Naive B cell (primary cell): ENCODE measurements at regions not wholly inside any gene's neighbourhood (a gene's known extent, or its start where the extent isn't known, plus 50 kb on each side); places are given as distances from the start of the nearest gene placed in this dataset.
A peak's percentile ranks its signal among the peaks of the same experiment; 100 is the strongest.

Experiments used
- ATAC-seq, 2 donors: fragments of 150-1000 bp; cut with Tn5 transposase; 2 replicates each; pipeline ENCODE4 v1.10.0; 2021; ENCODE audit warnings: low read depth in 2 of 2, mild to moderate bottlenecking in 2 of 2, moderate library complexity in 2 of 2
- DNase-seq: peaks from one replicate; pipeline ENCODE4 v3.0.0; 2022
- H3K27ac Mint-ChIP-seq, 6 donors: one replicate each; pipeline ENCODE4 v1.8.0; 2020 to 2022; ENCODE audit warnings: mild to moderate bottlenecking in 6 of 6, mixed read lengths in 6 of 6, moderate library complexity in 5 of 6, inconsistent platforms in 2 of 6
- H3K27me3 Mint-ChIP-seq, 3 donors: one replicate each; pipeline ENCODE4 v1.8.0; 2021 to 2022; ENCODE audit warnings: mixed read lengths in 3 of 3, mild to moderate bottlenecking in 1 of 3
- H3K36me3 Mint-ChIP-seq, 2 donors: one replicate each; pipeline ENCODE4 v1.8.0; 2020 to 2022; ENCODE audit warnings: mixed read lengths in 2 of 2, inconsistent platforms in 1 of 2, mild to moderate bottlenecking in 1 of 2
- H3K4me1 Mint-ChIP-seq, 3 donors: one replicate each; pipeline ENCODE4 v1.8.0; 2020 to 2022; ENCODE audit warnings: mixed read lengths in 3 of 3, inconsistent platforms in 1 of 3, mild to moderate bottlenecking in 1 of 3, moderate library complexity in 1 of 3
- H3K4me3 Mint-ChIP-seq, 8 donors: one replicate each; pipeline ENCODE4 v1.8.0; 2020 to 2022; ENCODE audit warnings: mild to moderate bottlenecking in 8 of 8, mixed read lengths in 8 of 8, moderate library complexity in 8 of 8, inconsistent platforms in 2 of 8
- H3K9me3 Mint-ChIP-seq, 7 donors: one replicate each; pipeline ENCODE4 v1.8.0; 2020 to 2022; ENCODE audit warnings: mixed read lengths in 7 of 7, mild to moderate bottlenecking in 5 of 7, inconsistent platforms in 2 of 7, moderate library complexity in 1 of 7

GRCh38 chr3:184641430-184641829 lies 70.4 kb downstream of the MAGEF1 start:
- Mint-ChIP-seq H3K27ac (no peak overlapping the region), H3K36me3 (no peaks in the 10 kb centered on the region)

GRCh38 chr3:184639351-184639750 lies 72.5 kb downstream of the MAGEF1 start:
- Mint-ChIP-seq H3K4me1 (peaks cover 0 to 4% (median 0%) of the 10 kb centered on the region in 3 donors), H3K4me3 (no peak overlapping the region), H3K27ac (no peak overlapping the region), H3K27me3 (peaks cover 13 to 28% (median 21%) of the 10 kb centered on the region in 3 donors), H3K36me3 (peaks cover 0 to 7% of the 10 kb centered on the region in 2 donors), H3K9me3 (no peaks in the 10 kb centered on the region)
- DNase-seq (no peak), ATAC-seq (no peak)

More at GRCh38 chr3:184641430-184641829, 70.4 kb downstream of the MAGEF1 start:
- H3K4me1 Mint-ChIP-seq, result no peaks in the 10 kb centered on the region
- no peaks in the 10 kb centered on the region for H3K9me3 Mint-ChIP-seq
- H3K4me3 Mint-ChIP-seq, result no peak overlapping the region
- peaks cover 8 to 15% (median 14%) of the 10 kb centered on the region in 3 donors for H3K27me3 Mint-ChIP-seq
- no peak for ATAC-seq
- DNase-seq, result no peak

GRCh38 chr3:184637705-184638104 lies 74.2 kb downstream of the MAGEF1 start:
- H3K4me1 Mint-ChIP-seq, result peaks cover 0 to 7% (median 0%) of the 10 kb centered on the region in 3 donors

GRCh38 chr3:184636741-184637316 lies 75.0 kb downstream of the MAGEF1 start:
- peaks cover 0 to 7% of the 10 kb centered on the region in 2 donors for H3K36me3 Mint-ChIP-seq
- H3K27me3 Mint-ChIP-seq, result peaks cover 11 to 33% (median 20%) of the 10 kb centered on the region in 3 donors
- peak overlapping the region in 1 of 6 donors; percentile 31 for H3K27ac Mint-ChIP-seq
- no peaks in the 10 kb centered on the region for H3K9me3 Mint-ChIP-seq
- peaks cover 0 to 7% (median 0%) of the 10 kb centered on the region in 3 donors for H3K4me1 Mint-ChIP-seq
- H3K4me3 Mint-ChIP-seq, result no peak overlapping the region
- ATAC-seq (no peak), DNase-seq (no peak)

More at GRCh38 chr3:184637705-184638104, 74.2 kb downstream of the MAGEF1 start:
- no peak for DNase-seq
- Mint-ChIP-seq H3K27ac (no peak overlapping the region), H3K4me3 (no peak overlapping the region), H3K9me3 (no peaks in the 10 kb centered on the region), H3K27me3 (peaks cover 14 to 25% (median 20%) of the 10 kb centered on the region in 3 donors), H3K36me3 (peaks cover 0 to 7% of the 10 kb centered on the region in 2 donors)
- ATAC-seq, result no peak

GRCh38 chr3:184635774-184636173 lies 74.2 kb downstream of the EPHB3 start:
- Mint-ChIP-seq H3K4me1 (peaks cover 0 to 7% (median 0%) of the 10 kb centered on the region in 3 donors), H3K4me3 (no peak overlapping the region)

GRCh38 chr3:184635126-184635525 lies 73.5 kb downstream of the EPHB3 start:
- ATAC-seq (no peak), DNase-seq (no peak)
- Mint-ChIP-seq H3K36me3 (peaks cover 0 to 7% of the 10 kb centered on the region in 2 donors), H3K4me3 (no peak overlapping the region), H3K4me1 (peaks cover 0 to 7% (median 0%) of the 10 kb centered on the region in 3 donors), H3K9me3 (no peaks in the 10 kb centered on the region), H3K27ac (peak overlapping the region in 1 of 6 donors; percentile 47), H3K27me3 (peaks cover 10 to 33% (median 20%) of the 10 kb centered on the region in 3 donors)

More at GRCh38 chr3:184635774-184636173, 74.2 kb downstream of the EPHB3 start:
- ATAC-seq, result no peak
- Mint-ChIP-seq H3K36me3 (peaks cover 0 to 7% of the 10 kb centered on the region in 2 donors), H3K27me3 (peaks cover 10 to 33% (median 20%) of the 10 kb centered on the region in 3 donors), H3K27ac (peak overlapping the region in 2 of 6 donors; percentile 63 to 80), H3K9me3 (no peaks in the 10 kb centered on the region)
- DNase-seq, result no peak

GRCh38 chr3:184633237-184633579 lies 71.6 kb downstream of the EPHB3 start:
- Mint-ChIP-seq H3K36me3 (peaks cover 0 to 7% of the 10 kb centered on the region in 2 donors), H3K4me1 (peaks cover 0 to 7% (median 0%) of the 10 kb centered on the region in 3 donors)
- ATAC-seq, result no peak

GRCh38 chr3:184632551-184633236 lies 71.1 kb downstream of the EPHB3 start:
- DNase-seq (no peak), ATAC-seq (no peak)
- peak overlapping the region in 1 of 6 donors; percentile 75 for H3K27ac Mint-ChIP-seq
- peaks cover 10 to 33% (median 20%) of the 10 kb centered on the region in 3 donors for H3K27me3 Mint-ChIP-seq
- H3K4me1 Mint-ChIP-seq, result peaks cover 0 to 7% (median 0%) of the 10 kb centered on the region in 3 donors
- H3K36me3 Mint-ChIP-seq, result peaks cover 0 to 7% of the 10 kb centered on the region in 2 donors
- H3K9me3 Mint-ChIP-seq, result no peaks in the 10 kb centered on the region
- H3K4me3 Mint-ChIP-seq, result no peak overlapping the region

More at GRCh38 chr3:184633237-184633579, 71.6 kb downstream of the EPHB3 start:
- no peaks in the 10 kb centered on the region for H3K9me3 Mint-ChIP-seq
- DNase-seq, result no peak
- no peak overlapping the region for H3K4me3 Mint-ChIP-seq
- H3K27ac Mint-ChIP-seq, result no peak overlapping the region
- peaks cover 10 to 33% (median 20%) of the 10 kb centered on the region in 3 donors for H3K27me3 Mint-ChIP-seq
